ENCODE measurements at regions not wholly inside any gene's neighbourhood (a gene's known extent, or its start where the extent isn't known, plus 50 kb on each side); places are given as distances from the start of the nearest gene placed in this dataset.

DNA sequence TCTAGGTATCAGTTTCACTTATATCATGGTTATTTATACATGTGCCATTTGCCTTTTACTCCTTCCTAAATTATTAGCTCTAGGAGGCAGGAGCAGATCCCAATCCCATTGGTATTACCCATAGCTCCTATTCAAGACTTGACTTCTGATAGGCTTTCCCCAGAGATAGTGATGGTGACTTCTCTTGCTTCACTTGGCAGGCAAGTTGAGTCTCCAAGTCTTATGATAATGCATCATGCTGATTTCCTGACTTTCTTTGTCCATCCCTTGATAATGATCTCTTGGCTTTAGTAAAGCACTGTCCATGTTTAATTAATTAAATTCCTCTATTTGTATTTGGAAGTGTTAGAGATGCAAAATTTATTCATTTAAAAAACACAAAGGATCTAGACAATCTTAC is 253.5 kb upstream of the ADAMTS5 start:
- H3K4me3 ChIP-seq (ENCODE audit: low read length, poor library complexity, severe bottlenecking): no peak overlapping the region
- H2AFZ ChIP-seq (ENCODE audit: low read length): no peak overlapping the region
- no peaks in the 10 kb centered on the region for H3K9me2 ChIP-seq (replicated peaks; ENCODE audit: low read depth, low read length)
- H3K36me3 ChIP-seq (ENCODE audit: insufficient read depth, low read length): no peaks in the 10 kb centered on the region
- TF ChIP-seq EZH2phosphoT487 (IDR thresholded peaks at IDR 0.05; ENCODE audit: borderline replicate concordance): no peak
- TF ChIP-seq, protein P1, sequence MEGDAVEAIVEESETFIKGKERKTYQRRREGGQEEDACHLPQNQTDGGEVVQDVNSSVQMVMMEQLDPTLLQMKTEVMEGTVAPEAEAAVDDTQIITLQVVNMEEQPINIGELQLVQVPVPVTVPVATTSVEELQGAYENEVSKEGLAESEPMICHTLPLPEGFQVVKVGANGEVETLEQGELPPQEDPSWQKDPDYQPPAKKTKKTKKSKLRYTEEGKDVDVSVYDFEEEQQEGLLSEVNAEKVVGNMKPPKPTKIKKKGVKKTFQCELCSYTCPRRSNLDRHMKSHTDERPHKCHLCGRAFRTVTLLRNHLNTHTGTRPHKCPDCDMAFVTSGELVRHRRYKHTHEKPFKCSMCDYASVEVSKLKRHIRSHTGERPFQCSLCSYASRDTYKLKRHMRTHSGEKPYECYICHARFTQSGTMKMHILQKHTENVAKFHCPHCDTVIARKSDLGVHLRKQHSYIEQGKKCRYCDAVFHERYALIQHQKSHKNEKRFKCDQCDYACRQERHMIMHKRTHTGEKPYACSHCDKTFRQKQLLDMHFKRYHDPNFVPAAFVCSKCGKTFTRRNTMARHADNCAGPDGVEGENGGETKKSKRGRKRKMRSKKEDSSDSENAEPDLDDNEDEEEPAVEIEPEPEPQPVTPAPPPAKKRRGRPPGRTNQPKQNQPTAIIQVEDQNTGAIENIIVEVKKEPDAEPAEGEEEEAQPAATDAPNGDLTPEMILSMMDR (conservative IDR thresholded peaks at IDR 0.05; ENCODE audit: low read length): no peak
- no peaks in the 10 kb centered on the region for H3K79me2 ChIP-seq (ENCODE audit: insufficient read depth, low read length)
- H4K20me1 ChIP-seq (ENCODE audit: insufficient read depth, low read length, poor library complexity, severe bottlenecking): no peaks in the 10 kb centered on the region
- 0 out of 2 replicates have a peak, but pooled peaks cover 3% of the 10 kb centered on the region for H3K9me3 ChIP-seq (ENCODE audit: insufficient read depth, low read depth, low read length)
- H3K4me1 ChIP-seq (ENCODE audit: insufficient read depth, low read length, poor library complexity, severe bottlenecking): no peaks in the 10 kb centered on the region
- H3F3A ChIP-seq (ENCODE audit: low read depth): no peaks in the 10 kb centered on the region
- no peak overlapping the region for H3K4me2 ChIP-seq (ENCODE audit: low read depth, low read length, poor library complexity, severe bottlenecking)
- no peak overlapping the region for H3K9ac ChIP-seq (ENCODE audit: low read depth, low read length, poor library complexity, severe bottlenecking)
- H3K27me3 ChIP-seq (ENCODE audit: insufficient read depth, low read length, poor library complexity, severe bottlenecking): no peaks in the 10 kb centered on the region

DNA sequence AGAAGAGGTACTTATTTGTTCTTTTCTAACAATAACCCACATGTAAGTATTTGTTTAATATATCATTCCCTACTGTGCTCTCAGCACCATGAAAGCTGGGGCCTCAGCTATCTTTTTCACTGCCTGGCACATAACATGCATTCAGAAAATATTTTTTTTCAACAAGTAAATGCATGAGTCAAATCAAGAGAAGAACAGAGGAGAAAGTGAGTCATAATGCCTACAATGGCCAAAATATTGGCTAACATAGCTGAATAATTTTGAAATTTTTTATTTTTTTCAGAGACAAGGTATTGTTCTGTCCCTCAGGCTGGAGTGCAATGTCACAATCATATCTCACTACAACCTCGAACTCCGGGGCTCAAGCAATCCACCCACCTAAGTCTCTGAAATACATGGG is 252.2 kb upstream of the ADAMTS5 start:
- H3K9ac ChIP-seq (ENCODE audit: low read depth, low read length, poor library complexity, severe bottlenecking): no peak overlapping the region
- H3K9me3 ChIP-seq (ENCODE audit: insufficient read depth, low read depth, low read length): 0 out of 2 replicates have a peak, but pooled peaks cover 3% of the 10 kb centered on the region
- no peaks in the 10 kb centered on the region for H3K4me1 ChIP-seq (ENCODE audit: insufficient read depth, low read length, poor library complexity, severe bottlenecking)
- no peaks in the 10 kb centered on the region for H3K9me2 ChIP-seq (replicated peaks; ENCODE audit: low read depth, low read length)
- no peak overlapping the region for H2AFZ ChIP-seq (ENCODE audit: low read length)
- no peaks in the 10 kb centered on the region for H4K20me1 ChIP-seq (ENCODE audit: insufficient read depth, low read length, poor library complexity, severe bottlenecking)
- no peaks in the 10 kb centered on the region for H3F3A ChIP-seq (ENCODE audit: low read depth)
- H3K36me3 ChIP-seq (ENCODE audit: insufficient read depth, low read length): no peaks in the 10 kb centered on the region
- no peaks in the 10 kb centered on the region for H3K27me3 ChIP-seq (ENCODE audit: insufficient read depth, low read length, poor library complexity, severe bottlenecking)
- no peak overlapping the region for H3K4me2 ChIP-seq (ENCODE audit: low read depth, low read length, poor library complexity, severe bottlenecking)
- no peaks in the 10 kb centered on the region for H3K79me2 ChIP-seq (ENCODE audit: insufficient read depth, low read length)
- no peak overlapping the region for H3K4me3 ChIP-seq (ENCODE audit: low read length, poor library complexity, severe bottlenecking)
- TF ChIP-seq, protein P1 (conservative IDR thresholded peaks at IDR 0.05; ENCODE audit: low read length): no peak
- TF ChIP-seq EZH2phosphoT487 (IDR thresholded peaks at IDR 0.05; ENCODE audit: borderline replicate concordance): no peak

DNA sequence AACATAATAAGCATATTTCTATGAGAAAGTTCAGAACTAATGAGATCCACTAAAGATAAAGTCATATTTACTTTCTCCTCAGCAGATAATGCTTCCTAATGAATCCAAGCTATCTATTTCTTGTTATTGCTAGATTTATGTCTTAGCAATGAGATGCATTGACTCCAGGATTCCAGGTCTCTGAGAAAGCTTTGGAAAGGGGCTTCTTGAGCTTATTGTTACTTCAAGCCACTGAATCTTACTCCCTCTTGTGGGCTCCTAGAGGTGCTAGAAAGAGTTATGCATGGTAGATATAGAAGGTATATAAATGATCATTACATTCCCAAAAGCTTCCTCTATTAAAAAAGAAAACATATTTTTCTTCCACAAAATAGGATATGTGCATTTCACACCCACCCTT is 246.4 kb upstream of the ADAMTS5 start:
- H3K27me3 ChIP-seq (ENCODE audit: insufficient read depth, low read length, poor library complexity, severe bottlenecking): no peaks in the 10 kb centered on the region
- no peaks in the 10 kb centered on the region for H4K20me1 ChIP-seq (ENCODE audit: insufficient read depth, low read length, poor library complexity, severe bottlenecking)
- no peaks in the 10 kb centered on the region for H3K9me3 ChIP-seq (ENCODE audit: insufficient read depth, low read depth, low read length)
- H3K9me2 ChIP-seq (replicated peaks; ENCODE audit: low read depth, low read length): no peaks in the 10 kb centered on the region
- no peaks in the 10 kb centered on the region for H3K79me2 ChIP-seq (ENCODE audit: insufficient read depth, low read length)
- no peaks in the 10 kb centered on the region for H3K36me3 ChIP-seq (ENCODE audit: insufficient read depth, low read length)
- TF ChIP-seq EZH2phosphoT487 (IDR thresholded peaks at IDR 0.05; ENCODE audit: borderline replicate concordance): no peak
- TF ChIP-seq, protein P1 (conservative IDR thresholded peaks at IDR 0.05; ENCODE audit: low read length): no peak
- H2AFZ ChIP-seq (ENCODE audit: low read length): no peak overlapping the region
- no peak overlapping the region for H3K4me2 ChIP-seq (ENCODE audit: low read depth, low read length, poor library complexity, severe bottlenecking)
- no peaks in the 10 kb centered on the region for H3K4me1 ChIP-seq (ENCODE audit: insufficient read depth, low read length, poor library complexity, severe bottlenecking)
- no peaks in the 10 kb centered on the region for H3F3A ChIP-seq (ENCODE audit: low read depth)
- H3K9ac ChIP-seq (ENCODE audit: low read depth, low read length, poor library complexity, severe bottlenecking): no peak overlapping the region
- no peak overlapping the region for H3K4me3 ChIP-seq (ENCODE audit: low read length, poor library complexity, severe bottlenecking)

Data from Loucy (cell line).